GM19467 (cell line): ENCODE measurements at regions not wholly inside any gene's neighbourhood (a gene's known extent, or its start where the extent isn't known, plus 50 kb on each side); places are given as distances from the start of the nearest gene placed in this dataset.

Experiments
- ATAC-seq: cut with Tn5 transposase; IDR thresholded peaks from one replicate; pipeline ENCODE4 v1.9.1; 2021; ENCODE audit warnings: mild to moderate bottlenecking, moderate library complexity; ENCODE audit not compliant: unreplicated experiment

DNA sequence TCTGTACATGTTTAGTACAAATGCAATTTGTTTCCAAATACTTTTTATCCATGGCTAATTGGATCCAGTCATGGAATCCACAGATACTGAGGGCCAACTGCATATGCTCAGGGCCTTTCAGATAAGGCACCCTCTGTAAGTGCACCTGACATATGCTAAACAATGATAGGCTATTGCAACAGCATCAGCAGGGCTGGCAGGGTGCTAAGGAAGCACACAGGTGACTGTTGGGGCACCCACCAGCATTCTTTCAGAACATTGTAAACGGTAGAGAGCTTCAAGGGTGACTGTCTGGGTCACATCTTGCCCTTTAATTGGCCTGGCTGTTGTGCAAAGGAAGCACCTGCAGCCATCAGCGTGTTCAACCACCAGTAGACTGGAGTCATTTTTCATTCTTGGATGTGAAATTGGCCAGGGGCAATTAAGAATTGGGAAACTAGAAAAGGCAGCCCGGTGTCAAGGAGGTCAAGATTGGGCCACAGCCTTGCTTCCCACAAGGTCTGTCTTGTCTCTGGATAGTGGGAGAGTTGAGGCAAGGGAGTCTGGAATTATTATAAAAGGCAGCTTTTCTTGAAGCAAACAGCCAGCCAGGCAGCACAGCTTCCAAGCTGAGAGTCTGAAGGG is 129.3 kb upstream of the RAI14 start:
- no peak for ATAC-seq

DNA sequence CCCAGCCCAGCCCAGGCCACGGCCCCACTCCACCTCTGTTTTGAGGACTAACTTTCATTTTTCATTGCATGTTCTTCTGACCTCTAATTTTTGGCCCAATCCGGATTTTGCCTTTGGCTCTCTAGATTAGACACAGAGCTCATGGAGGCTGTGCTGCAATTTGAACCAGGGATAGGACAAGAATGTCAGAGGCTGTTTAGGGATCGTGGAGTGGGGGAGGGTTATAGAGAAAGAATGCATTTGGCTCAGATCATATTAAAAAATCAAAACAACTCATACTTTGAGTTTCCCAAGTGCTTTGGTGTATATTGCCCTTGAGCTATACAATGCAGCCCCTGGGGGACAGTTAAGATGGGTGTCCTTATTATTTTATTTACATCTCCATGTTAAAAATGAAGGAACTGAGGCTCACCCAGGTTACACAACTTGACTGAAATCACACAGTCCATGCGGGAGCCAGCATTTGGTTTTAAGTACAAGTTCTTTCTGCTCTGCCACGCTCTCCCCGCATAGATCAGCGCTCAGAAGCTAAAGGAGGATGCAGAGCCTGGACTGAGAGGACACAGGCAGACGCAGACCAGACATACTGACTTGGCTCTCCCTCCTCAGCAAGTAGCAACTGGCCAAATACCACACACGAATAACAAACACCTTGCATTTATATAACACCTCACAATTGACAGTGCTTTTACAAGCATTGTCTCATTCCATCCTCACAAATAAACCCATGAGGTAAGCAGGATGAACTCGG is 126.4 kb upstream of the RAI14 start:
- no peak for ATAC-seq

DNA sequence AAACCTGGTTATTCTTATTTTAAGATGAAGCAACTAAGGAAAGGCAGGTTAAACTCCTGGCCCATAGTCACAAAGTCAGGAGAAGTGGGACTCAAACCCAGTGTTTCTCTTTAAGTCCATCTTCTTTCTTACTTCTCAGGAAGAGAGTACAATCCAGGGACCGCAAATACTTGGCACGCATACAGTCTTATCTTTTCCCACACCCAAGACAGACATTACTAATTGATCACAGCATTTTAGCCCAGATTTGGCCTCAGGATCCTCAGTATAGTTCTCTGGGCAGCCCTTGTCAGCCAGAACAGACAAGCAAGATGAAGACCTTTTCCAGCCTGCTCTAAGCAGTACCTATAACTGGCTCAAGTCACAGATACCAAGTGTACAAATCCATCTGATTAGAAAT is 125.5 kb upstream of the RAI14 start:
- no peak for ATAC-seq

DNA sequence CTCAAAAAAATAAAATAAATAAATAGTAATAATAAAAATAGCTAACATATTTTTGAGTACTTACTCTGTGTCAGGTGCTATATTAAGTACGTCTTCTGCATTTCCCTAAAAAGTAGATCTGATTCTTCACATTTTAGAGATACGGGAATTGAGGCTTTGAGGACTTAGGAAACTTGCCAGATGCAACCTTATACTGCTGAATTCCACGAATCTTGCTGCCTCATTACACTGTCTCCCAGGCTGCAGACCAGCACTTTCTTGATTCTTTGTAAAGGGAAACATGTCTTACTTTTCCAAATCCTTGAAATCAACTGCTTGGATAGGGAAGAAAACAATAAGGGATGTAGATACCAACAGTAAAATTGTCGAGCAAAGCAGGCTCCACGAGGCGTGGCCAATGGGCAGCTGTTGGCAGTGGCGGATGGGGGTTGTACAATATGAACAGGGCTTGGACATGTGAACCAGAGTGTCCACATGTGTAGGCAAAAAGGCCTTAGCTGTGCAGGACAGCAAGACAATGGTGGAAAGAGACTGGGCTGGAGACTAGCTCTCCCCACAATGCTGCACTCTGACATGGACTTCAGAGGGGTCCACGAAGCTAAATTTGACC is 124.3 kb upstream of the RAI14 start:
- ATAC-seq = no peak

DNA sequence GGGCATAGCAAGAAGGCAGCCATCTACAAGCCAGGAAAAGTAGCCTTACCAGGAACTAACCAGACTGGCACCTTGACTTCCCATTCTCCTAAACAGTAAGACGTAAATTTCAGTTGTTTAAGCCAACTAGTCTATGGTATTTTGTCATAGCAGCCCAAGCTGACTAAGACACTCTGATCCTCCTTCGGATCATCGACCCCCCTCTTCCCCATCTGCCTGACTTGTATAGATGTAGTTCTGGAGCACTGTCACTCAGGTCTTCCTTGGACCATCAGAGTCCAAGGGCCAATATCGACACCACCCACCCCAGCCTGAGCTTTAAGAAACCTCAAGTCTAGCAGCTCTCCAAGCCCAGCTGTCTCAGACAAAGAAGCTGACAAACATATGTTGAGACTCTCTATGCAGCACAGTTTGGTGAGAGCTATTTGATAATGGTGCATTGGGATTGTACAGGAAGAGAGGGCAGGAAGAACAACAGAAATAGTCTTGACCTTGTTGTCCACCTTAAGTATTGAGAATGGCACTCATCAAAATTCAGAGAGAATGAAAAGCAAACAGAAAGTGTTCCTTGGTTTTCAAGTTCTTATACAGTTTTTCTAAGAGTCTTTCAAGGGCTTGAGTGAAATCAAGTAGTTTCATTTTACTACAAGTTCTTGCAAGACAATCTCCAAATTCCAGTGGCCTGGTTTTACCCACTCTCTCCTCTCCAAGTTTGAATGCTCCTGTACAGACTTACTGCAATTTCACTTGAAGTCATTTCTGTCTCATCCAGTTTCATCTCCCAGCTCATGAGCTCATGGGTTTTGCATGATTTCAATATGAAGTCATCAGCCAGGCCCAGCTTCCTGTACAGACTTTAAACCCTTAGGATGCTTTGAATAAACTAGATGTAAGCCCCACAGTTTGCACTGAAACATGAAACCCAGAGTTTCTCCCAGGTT is 122.3 kb upstream of the RAI14 start:
- peak; percentile 53 for ATAC-seq

DNA sequence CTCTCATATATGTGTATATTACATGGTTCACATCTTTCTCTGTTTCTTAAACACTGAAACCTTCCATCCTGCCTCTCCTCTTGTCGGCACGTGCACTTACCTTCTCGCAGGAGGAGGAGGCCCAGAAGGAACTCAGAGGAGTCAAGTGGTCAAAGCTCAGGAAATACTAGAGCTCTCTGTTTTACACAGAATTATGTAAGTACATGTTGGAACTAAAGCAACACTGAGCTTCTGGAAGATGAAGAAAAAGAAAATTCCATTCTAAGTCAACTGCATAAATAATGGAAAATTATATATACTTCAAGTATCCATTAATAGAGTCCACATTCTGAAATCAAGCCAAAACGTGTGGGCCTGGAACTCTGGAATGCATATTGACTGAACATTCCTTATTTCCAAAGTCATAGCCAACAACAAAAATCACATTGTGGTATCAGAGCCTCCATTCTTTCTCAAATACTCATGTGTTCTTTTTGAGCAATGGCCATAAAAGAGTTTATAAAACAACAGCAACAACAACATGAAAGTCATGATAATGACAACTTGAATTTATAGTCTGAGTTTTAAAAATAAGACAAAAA is 121.5 kb upstream of the RAI14 start:
- ATAC-seq = no peak

DNA sequence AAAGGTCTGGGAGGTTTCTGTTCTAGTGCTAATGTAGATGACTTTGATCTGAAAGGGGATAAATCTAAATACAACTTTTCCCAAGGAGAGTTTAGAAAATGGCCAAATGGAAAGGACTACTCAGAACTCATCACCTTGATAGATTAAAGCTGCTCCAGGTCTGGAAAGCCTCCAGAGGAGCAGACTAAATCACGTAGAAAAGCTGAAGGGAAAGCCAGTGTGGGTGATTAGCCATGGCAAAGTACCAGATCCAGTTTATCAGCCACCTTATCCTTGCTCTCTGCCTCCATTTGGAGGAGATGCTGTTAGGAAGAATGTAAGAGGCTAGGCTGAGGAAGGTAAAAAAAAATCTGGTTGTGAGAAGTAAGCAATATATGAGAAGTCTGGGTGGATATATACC is 120.7 kb upstream of the RAI14 start:
- no peak for ATAC-seq

DNA sequence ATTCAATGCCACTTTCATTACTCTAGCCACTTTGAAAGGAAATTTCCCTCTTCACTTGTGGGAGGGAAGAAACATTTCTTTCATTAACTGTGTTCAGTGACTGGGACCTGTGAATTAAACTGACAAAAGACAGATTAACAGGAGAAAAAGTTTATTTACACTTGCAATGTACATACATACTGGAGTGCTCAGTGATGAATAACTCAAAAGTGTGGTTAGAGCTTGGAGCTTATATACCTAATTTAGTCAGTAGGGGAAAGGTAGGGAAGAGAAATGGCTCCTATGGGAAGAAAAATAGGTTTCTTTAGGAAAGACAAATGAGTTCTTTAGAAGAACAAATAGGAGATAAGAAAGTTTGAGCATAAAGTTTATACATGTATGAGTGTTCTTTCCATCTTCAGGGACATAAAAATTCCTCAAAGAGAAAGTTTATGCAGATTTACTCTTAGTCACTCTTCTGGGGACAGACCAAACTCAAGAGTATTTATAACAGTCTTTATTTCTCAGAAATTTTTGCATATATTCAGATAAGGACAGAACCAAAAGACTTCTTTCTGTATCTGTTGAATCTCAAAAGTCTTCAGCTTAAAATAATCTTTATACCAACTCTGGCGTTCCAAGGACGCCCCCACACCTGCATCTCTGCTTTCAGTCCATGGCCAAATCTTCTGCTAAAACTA is 120.0 kb upstream of the RAI14 start:
- no peak for ATAC-seq

DNA sequence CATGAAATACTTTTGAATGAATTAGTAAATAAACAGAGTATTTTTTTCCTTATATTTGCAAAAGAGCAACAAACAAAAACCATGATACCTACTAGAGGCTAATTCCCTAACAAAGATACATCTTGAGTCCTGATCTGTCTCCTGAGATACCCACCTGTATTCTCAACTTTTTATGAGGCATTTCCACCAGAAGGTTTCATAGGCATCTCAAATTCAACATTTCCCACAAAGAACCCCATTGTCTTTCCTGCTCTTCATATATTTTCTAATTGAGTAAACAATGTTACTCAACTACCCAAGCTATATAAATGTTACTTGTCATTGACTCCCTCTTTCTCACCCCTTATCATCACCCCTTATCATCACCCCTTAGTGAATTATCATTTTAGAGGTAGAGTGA is 119.4 kb upstream of the RAI14 start:
- ATAC-seq = no peak

DNA sequence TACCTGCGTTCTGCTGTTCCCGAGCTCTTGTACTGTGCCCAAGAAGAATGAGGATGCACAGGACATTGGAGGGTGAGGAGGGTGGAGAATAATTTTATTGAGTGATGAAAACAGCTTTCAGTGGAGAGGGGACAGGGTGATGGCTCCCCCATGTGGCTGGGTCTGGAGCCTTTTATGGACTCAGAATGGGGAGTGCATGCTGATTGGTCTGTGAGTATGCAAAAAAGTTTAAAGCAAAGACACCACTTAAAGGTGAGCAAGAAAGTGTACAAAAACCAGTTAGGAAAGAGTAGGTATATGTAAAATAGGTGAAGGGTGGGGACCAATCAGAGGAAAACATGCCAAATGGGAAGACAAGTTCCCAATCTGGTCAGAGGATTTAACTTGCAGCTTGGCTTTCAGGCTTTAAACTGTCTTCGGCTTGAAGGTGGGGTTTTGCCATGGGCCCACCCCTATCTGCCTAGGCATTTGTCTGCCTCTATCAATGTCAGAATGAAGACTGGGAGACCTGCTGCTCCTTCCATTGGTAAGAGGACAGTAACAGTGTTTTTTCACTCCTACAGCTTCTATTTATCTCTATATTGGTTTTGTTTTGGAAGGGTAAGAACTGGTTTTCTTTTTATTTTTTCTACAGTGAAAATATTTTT is 118.0 kb upstream of the RAI14 start:
- ATAC-seq = no peak

DNA sequence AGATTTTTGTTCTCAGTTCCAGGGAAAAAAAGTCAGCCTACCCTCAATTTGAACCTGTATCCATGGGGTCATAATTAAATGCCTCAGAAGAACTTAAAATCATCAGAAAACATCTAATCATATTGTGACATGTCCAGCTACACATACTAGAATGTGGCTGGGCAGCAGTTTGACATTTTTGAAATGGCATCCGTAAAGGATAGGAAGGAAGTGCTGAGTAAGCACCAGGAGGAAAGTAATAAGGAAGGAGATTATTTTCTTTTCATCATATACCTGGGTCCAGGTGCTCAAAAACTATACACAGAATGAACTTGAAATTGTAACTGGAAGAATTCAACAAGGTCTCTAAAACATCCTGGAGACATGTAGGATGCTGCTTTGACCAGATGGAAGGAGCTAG is 116.9 kb upstream of the RAI14 start:
- no peak for ATAC-seq

DNA sequence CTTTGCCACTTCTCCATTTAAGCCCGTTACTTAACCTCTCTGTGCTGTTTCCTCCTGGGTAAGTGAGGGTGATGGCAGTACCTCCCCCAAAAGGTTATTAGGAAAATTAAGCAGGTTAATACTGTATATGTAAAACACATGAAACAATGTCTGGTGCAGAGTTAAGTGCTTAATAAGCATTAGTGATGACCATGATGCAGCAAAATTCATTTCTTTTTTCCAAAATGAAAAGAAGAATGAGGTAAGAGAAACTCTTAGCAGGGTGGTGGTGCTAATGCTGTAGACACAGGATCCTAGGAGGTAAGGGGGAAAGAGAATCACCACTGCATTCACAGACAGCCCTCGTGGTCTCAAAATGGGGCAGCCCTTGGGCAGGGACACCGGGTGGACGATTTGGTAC is 115.1 kb upstream of the RAI14 start:
- no peak for ATAC-seq

DNA sequence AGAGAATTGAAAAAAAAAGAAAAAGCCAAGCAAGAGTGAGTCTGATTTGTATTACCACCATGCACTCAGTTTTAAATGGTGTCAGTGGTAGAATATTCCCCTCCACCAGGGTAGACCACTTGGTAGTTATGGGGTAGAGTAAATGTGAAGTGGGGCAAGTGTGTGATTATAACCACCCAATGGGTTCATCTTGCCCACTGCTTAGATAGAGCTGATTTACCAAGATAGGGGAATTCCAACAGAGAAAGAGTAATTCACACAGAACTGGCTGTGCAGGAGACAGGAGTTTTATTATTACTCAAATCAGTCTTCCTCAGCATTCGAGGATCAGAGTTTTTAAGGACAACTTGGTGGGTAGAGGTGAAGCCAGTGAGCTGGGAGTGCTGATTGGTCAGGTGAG is 113.3 kb upstream of the RAI14 start:
- no peak for ATAC-seq

DNA sequence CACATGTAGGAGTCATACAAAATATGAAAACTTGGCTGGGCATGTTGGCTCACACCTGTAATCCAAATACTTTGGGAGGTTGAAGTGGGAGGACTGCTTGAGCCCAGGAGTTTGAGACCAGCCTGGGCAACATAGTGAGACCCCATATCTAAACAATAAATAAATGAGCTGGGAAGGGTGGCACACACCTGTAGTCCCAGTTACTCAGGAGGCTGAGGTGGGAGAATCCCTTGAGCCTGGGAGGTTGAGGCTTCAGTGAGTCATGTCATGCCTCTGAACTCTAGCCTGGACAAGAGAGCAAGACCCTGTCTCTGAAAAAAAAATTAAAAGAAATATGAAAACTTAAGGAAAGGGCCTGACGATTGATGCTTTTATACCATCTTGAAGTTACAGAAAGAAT is 112.4 kb upstream of the RAI14 start:
- ATAC-seq = no peak

DNA sequence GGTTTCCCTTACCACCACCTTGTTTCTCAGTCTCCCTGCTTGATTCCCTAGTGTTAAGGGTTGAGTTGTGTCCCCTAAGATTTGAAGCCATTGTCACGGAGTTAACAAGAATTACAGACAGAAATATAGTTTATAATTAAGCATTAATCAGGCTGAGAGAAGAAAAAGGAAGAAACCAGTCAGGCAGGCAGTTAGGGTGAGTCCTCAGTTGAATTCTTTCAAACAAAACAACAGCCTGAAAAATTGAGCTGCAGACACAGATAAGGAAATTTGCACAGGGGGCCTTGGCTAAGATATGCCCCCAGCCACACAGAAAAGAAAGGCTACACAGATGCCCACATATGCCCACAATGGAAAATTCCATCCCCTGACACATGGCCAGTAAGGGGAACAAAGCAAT is 111.7 kb upstream of the RAI14 start:
- ATAC-seq = no peak

DNA sequence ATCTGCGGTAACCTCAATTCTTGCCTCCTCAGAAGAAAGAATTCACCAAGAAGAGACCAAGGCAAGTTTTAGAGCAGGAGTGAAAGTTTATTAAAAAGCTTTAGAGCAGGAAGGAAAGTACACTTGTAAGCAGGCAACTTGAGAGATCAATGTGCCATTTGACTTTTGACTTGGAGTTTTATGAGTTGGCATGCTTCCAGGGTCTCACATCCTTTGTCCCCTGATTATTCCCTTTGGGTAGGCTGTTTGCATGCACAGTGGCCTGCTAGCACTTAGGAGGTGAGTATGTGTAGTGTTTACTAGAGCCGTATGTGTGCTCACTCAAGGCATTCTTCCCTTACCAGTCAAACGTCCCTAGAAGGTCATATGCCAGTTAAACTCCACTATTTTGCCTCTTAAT is 111.0 kb upstream of the RAI14 start:
- no peak for ATAC-seq

DNA sequence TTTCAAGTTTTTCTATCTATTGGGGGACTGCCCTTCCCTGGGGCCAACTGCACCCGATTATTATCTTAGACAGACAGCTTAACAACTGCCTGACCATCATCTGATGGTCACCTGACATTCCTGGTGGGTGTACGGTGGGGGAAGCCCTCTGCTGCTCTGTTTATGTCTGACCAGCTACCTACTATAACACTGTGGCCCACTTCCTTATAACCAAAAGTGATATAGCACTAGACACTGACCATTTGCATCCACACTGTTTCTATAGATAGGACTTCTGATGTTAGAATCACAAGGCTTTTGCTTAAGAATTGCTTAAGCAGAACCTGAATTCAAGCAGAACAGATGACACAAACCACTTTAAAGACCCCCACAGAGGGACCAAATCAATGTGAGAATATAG is 110.5 kb upstream of the RAI14 start:
- ATAC-seq = no peak

DNA sequence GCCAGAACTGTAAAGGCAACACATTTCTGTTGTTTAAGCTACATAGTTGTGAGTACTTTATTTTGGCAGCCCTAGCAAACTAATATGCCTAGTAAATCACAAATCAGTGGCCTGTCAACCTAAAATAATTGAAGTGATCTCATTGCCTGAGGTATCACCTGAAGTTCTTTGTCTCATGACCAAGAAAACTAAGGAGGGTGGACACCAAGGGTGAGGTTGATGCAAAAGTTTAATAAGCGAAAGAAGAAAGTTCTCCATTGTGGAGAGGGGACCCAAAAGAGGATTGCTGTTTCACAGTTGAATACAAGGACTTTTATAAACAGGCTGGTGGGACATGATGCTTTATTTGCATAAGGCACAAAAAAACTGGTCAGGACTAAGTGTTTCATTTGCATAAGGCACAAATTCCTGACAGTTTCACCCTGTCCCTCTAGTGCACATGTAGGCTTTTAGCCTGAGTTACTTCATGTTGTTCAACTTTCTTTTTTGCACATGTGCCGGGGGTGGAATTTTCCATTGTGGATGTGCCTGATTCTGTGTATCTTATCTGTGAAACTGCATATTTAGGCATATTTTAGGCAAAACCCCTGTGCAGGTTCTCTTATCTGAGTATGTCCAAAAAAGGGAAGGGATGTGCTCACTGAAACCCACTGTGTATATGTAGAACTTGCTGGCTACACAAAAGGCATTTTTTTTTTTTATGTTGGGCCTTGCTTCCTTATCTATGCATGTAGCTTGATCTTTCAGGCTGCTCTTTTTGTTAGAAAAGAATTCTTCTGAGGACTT is 108.6 kb upstream of the RAI14 start:
- ATAC-seq = no peak

DNA sequence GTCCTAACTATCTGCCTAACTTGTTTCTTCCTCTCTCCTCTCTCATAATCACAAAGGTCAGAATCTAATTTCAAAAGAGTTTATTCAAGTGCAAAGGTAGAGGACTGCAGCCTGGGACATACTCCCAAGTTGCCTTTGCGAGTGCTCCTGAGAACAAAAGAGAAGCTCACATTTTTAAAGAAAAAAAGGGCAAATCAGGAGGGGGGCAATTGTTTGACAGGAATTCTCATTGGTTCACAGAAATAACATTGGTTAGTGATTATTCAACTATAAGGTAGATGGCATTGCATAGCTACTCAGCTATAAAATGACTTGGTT is 108.1 kb upstream of the RAI14 start:
- ATAC-seq = no peak
